ENCODE measurements at regions not wholly inside any gene's neighbourhood (a gene's known extent, or its start where the extent isn't known, plus 50 kb on each side); places are given as distances from the start of the nearest gene placed in this dataset.

- TF ChIP-seq RARB (CRISPR knock-in tag; IDR thresholded peaks at IDR 0.05) (no peak), ZNF70 (CRISPR knock-in tag; IDR thresholded peaks at IDR 0.05) (no peak), BACH2 (CRISPR knock-in tag; IDR thresholded peaks at IDR 0.05; ENCODE audit: borderline replicate concordance) (no peak), TCF4 (CRISPR knock-in tag; IDR thresholded peaks at IDR 0.05; ENCODE audit: borderline replicate concordance) (no peak), ZFP3 (CRISPR knock-in tag; IDR thresholded peaks at IDR 0.05) (no peak), SNAI2 (CRISPR knock-in tag; IDR thresholded peaks at IDR 0.05) (no peak), ZNF565 (CRISPR knock-in tag; conservative IDR thresholded peaks at IDR 0.05; ENCODE audit: low read depth) (no peak)
- ATAC-seq = no peak
These were observed 357.8 kb downstream of the TMEM38B start for GRCh38 chr9:106052166-106052565.

- TF ChIP-seq, protein P1, sequence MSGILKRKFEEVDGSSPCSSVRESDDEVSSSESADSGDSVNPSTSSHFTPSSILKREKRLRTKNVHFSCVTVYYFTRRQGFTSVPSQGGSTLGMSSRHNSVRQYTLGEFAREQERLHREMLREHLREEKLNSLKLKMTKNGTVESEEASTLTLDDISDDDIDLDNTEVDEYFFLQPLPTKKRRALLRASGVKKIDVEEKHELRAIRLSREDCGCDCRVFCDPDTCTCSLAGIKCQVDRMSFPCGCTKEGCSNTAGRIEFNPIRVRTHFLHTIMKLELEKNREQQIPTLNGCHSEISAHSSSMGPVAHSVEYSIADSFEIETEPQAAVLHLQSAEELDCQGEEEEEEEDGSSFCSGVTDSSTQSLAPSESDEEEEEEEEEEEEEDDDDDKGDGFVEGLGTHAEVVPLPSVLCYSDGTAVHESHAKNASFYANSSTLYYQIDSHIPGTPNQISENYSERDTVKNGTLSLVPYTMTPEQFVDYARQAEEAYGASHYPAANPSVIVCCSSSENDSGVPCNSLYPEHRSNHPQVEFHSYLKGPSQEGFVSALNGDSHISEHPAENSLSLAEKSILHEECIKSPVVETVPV (CRISPR knock-in tag; IDR thresholded peaks at IDR 0.05) = no peak
- TF ChIP-seq GLIS3 (CRISPR knock-in tag; IDR thresholded peaks at IDR 0.05) (no peak), ZFP3 (CRISPR knock-in tag; IDR thresholded peaks at IDR 0.05) (no peak), TCF4 (CRISPR knock-in tag; IDR thresholded peaks at IDR 0.05; ENCODE audit: borderline replicate concordance) (peak; percentile 45; the same call in 1 of the 2 replicates)
- ATAC-seq = no peak; the same call in 2 of the 3 replicates
These were observed 358.4 kb downstream of the TMEM38B start for GRCh38 chr9:106052735-106053134.

DNA sequence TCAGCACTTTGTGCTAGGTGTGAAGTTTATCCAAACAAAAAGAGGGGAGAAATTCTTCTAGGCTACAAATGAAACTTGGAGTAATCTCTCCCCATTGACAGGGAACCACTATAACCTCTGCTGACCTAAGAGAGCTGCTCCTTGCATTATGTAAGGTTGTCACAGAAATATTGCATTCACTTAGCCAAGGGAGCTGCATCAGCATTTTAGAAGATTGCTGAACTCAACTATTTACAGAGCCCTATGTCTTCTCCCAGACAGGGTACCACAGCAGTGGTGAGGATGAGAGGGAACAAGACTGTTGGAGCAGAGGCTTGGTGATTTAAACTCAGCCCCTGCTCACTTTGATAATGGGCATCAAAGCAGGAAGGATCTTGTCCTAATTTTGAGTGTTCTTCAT, 362.0 kb downstream of the TMEM38B start:
- no peak for ATAC-seq
- TF ChIP-seq CREB5 (CRISPR knock-in tag; IDR thresholded peaks at IDR 0.05; ENCODE audit: low read depth) (no peak), ZNF565 (CRISPR knock-in tag; conservative IDR thresholded peaks at IDR 0.05; ENCODE audit: low read depth) (no peak), ZC3H10 (CRISPR knock-in tag; IDR thresholded peaks at IDR 0.05) (no peak), PPARA (CRISPR knock-in tag; IDR thresholded peaks at IDR 0.05; ENCODE audit: borderline replicate concordance) (no peak), ARNTL (CRISPR knock-in tag; IDR thresholded peaks at IDR 0.05; ENCODE audit: borderline replicate concordance, low read depth) (no peak)

GRCh38 chr9:106058460-106058859, 364.1 kb downstream of the TMEM38B start:
- TF ChIP-seq ZNF565 (CRISPR knock-in tag; conservative IDR thresholded peaks at IDR 0.05; ENCODE audit: low read depth) = no peak
- ATAC-seq = no peak

GRCh38 chr9:106059886-106060285, 365.5 kb downstream of the TMEM38B start:
- no peak for ATAC-seq
- TF ChIP-seq ZNF8 (CRISPR knock-in tag; IDR thresholded peaks at IDR 0.05) (no peak), GLIS3 (CRISPR knock-in tag; IDR thresholded peaks at IDR 0.05) (no peak), ZNF565 (CRISPR knock-in tag; conservative IDR thresholded peaks at IDR 0.05; ENCODE audit: low read depth) (no peak), CSDC2 (CRISPR knock-in tag; IDR thresholded peaks at IDR 0.05) (no peak), PPARA (CRISPR knock-in tag; IDR thresholded peaks at IDR 0.05; ENCODE audit: borderline replicate concordance) (no peak), ZFP30 (CRISPR knock-in tag; IDR thresholded peaks at IDR 0.05) (no peak), ESRRG (CRISPR knock-in tag; IDR thresholded peaks at IDR 0.05) (no peak), TOX (CRISPR knock-in tag; IDR thresholded peaks at IDR 0.05; ENCODE audit: borderline replicate concordance) (no peak), ZC3H10 (CRISPR knock-in tag; IDR thresholded peaks at IDR 0.05) (no peak), BACH2 (CRISPR knock-in tag; IDR thresholded peaks at IDR 0.05; ENCODE audit: borderline replicate concordance) (no peak)
- TF ChIP-seq, protein P2, sequence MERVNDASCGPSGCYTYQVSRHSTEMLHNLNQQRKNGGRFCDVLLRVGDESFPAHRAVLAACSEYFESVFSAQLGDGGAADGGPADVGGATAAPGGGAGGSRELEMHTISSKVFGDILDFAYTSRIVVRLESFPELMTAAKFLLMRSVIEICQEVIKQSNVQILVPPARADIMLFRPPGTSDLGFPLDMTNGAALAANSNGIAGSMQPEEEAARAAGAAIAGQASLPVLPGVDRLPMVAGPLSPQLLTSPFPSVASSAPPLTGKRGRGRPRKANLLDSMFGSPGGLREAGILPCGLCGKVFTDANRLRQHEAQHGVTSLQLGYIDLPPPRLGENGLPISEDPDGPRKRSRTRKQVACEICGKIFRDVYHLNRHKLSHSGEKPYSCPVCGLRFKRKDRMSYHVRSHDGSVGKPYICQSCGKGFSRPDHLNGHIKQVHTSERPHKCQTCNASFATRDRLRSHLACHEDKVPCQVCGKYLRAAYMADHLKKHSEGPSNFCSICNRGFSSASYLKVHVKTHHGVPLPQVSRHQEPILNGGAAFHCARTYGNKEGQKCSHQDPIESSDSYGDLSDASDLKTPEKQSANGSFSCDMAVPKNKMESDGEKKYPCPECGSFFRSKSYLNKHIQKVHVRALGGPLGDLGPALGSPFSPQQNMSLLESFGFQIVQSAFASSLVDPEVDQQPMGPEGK (CRISPR knock-in tag; IDR thresholded peaks at IDR 0.05; ENCODE audit: borderline replicate concordance) = no peak
- TF ChIP-seq, protein P1 (CRISPR knock-in tag; IDR thresholded peaks at IDR 0.05) = no peak

- TF ChIP-seq ZNF565 (CRISPR knock-in tag; conservative IDR thresholded peaks at IDR 0.05; ENCODE audit: low read depth) (no peak), OSR1 (CRISPR knock-in tag; IDR thresholded peaks at IDR 0.05) (no peak), ISL1 (CRISPR knock-in tag; IDR thresholded peaks at IDR 0.05) (no peak)
- no peak for ATAC-seq
These were observed 366.5 kb downstream of the TMEM38B start for GRCh38 chr9:106060885-106061284.
